ENCODE measurements at regions not wholly inside any gene's neighbourhood (a gene's known extent, or its start where the extent isn't known, plus 50 kb on each side); places are given as distances from the start of the nearest gene placed in this dataset.

DNA sequence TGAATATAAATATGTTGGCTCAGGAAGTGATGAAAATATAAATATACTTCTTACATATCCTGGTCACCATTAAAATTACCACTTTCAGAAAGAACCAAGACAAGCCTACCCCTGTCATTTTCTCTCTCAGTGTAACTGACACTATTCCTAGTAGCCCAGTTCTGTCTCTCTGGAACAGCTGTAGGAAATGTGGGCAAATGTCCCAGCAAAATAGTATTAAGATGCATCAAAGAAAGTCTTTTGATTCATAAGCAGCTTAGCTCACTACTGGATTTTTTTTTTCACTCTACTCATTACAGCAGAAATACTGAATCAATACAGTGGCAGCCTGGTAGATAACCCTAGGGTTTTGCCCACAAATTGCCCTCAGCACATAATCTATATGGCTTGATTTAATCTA is 290.9 kb downstream of the DNAJB9 start:
- H3K4me1 ChIP-seq (ENCODE audit: low read length): no peaks in the 10 kb centered on the region
- H3K4me3 ChIP-seq (ENCODE audit: low read length): no peak overlapping the region
- no peak overlapping the region for H3K9ac ChIP-seq (ENCODE audit: low read length)
- H3K27me3 ChIP-seq (replicated peaks; ENCODE audit: insufficient read depth, low read length): no peaks in the 10 kb centered on the region
- no peak for TF ChIP-seq EZH2 (optimal IDR thresholded peaks at IDR 0.05; ENCODE audit: low read depth, low read length)
- TF ChIP-seq, protein P1, sequence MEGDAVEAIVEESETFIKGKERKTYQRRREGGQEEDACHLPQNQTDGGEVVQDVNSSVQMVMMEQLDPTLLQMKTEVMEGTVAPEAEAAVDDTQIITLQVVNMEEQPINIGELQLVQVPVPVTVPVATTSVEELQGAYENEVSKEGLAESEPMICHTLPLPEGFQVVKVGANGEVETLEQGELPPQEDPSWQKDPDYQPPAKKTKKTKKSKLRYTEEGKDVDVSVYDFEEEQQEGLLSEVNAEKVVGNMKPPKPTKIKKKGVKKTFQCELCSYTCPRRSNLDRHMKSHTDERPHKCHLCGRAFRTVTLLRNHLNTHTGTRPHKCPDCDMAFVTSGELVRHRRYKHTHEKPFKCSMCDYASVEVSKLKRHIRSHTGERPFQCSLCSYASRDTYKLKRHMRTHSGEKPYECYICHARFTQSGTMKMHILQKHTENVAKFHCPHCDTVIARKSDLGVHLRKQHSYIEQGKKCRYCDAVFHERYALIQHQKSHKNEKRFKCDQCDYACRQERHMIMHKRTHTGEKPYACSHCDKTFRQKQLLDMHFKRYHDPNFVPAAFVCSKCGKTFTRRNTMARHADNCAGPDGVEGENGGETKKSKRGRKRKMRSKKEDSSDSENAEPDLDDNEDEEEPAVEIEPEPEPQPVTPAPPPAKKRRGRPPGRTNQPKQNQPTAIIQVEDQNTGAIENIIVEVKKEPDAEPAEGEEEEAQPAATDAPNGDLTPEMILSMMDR (IDR thresholded peaks at IDR 0.05; ENCODE audit: low read length): no peak
- TF ChIP-seq EZH2phosphoT487 (IDR thresholded peaks at IDR 0.05; ENCODE audit: low read length): no peak
- H3K9me2 ChIP-seq (replicated peaks; ENCODE audit: insufficient read depth, low read length): no peaks in the 10 kb centered on the region
- no peaks in the 10 kb centered on the region for H3K36me3 ChIP-seq (replicated peaks; ENCODE audit: insufficient read depth, low read length)
- no peaks in the 10 kb centered on the region for H3F3A ChIP-seq (ENCODE audit: insufficient read depth, low read length)
- H3K27ac ChIP-seq (ENCODE audit: low read length): no peak overlapping the region
- no peak overlapping the region for H2AFZ ChIP-seq (ENCODE audit: low read length)
- no peak overlapping the region for H3K4me2 ChIP-seq (ENCODE audit: low read depth, low read length)
- no peaks in the 10 kb centered on the region for H4K20me1 ChIP-seq (ENCODE audit: insufficient read depth, low read length)
- no peak for DNase-seq
- no peaks in the 10 kb centered on the region for H3K9me3 ChIP-seq (replicated peaks; ENCODE audit: insufficient read depth, low read length)
- H3K79me2 ChIP-seq (ENCODE audit: low read length): no peaks in the 10 kb centered on the region

- no peaks in the 10 kb centered on the region for H3K27me3 ChIP-seq (replicated peaks; ENCODE audit: insufficient read depth, low read length)
- DNase-seq: no peak
- H3K79me2 ChIP-seq (ENCODE audit: low read length): no peaks in the 10 kb centered on the region
- no peaks in the 10 kb centered on the region for H3F3A ChIP-seq (ENCODE audit: insufficient read depth, low read length)
- no peak overlapping the region for H3K4me2 ChIP-seq (ENCODE audit: low read depth, low read length)
- H3K27ac ChIP-seq (ENCODE audit: low read length): no peak overlapping the region
- H3K9me3 ChIP-seq (replicated peaks; ENCODE audit: insufficient read depth, low read length): no peaks in the 10 kb centered on the region
- no peak overlapping the region for H3K9ac ChIP-seq (ENCODE audit: low read length)
- no peak overlapping the region for H3K4me3 ChIP-seq (ENCODE audit: low read length)
- no peaks in the 10 kb centered on the region for H3K36me3 ChIP-seq (replicated peaks; ENCODE audit: insufficient read depth, low read length)
- no peaks in the 10 kb centered on the region for H3K4me1 ChIP-seq (ENCODE audit: low read length)
- TF ChIP-seq EZH2 (optimal IDR thresholded peaks at IDR 0.05; ENCODE audit: low read depth, low read length): no peak
- TF ChIP-seq, protein P1 (IDR thresholded peaks at IDR 0.05; ENCODE audit: low read length): no peak
- TF ChIP-seq EZH2phosphoT487 (IDR thresholded peaks at IDR 0.05; ENCODE audit: low read length): no peak
- H4K20me1 ChIP-seq (ENCODE audit: insufficient read depth, low read length): no peaks in the 10 kb centered on the region
- H3K9me2 ChIP-seq (replicated peaks; ENCODE audit: insufficient read depth, low read length): no peaks in the 10 kb centered on the region
- no peak overlapping the region for H2AFZ ChIP-seq (ENCODE audit: low read length)
These were observed 291.4 kb downstream of the DNAJB9 start for GRCh38 chr7:108861071-108861470.

GRCh38 chr7:108863227-108863848 is 293.7 kb downstream of the DNAJB9 start:
- H4K20me1 ChIP-seq (ENCODE audit: insufficient read depth, low read length): no peaks in the 10 kb centered on the region
- no peaks in the 10 kb centered on the region for H3K9me2 ChIP-seq (replicated peaks; ENCODE audit: insufficient read depth, low read length)
- no peak overlapping the region for H3K27ac ChIP-seq (ENCODE audit: low read length)
- H3K4me2 ChIP-seq (ENCODE audit: low read depth, low read length): no peak overlapping the region
- H3K27me3 ChIP-seq (replicated peaks; ENCODE audit: insufficient read depth, low read length): no peaks in the 10 kb centered on the region
- no peak overlapping the region for H2AFZ ChIP-seq (ENCODE audit: low read length)
- no peaks in the 10 kb centered on the region for H3F3A ChIP-seq (ENCODE audit: insufficient read depth, low read length)
- H3K9me3 ChIP-seq (replicated peaks; ENCODE audit: insufficient read depth, low read length): no peaks in the 10 kb centered on the region
- no peak overlapping the region for H3K9ac ChIP-seq (ENCODE audit: low read length)
- no peaks in the 10 kb centered on the region for H3K79me2 ChIP-seq (ENCODE audit: low read length)
- no peak for TF ChIP-seq EZH2 (optimal IDR thresholded peaks at IDR 0.05; ENCODE audit: low read depth, low read length)
- TF ChIP-seq, protein P1 (IDR thresholded peaks at IDR 0.05; ENCODE audit: low read length): no peak
- no peak for TF ChIP-seq EZH2phosphoT487 (IDR thresholded peaks at IDR 0.05; ENCODE audit: low read length)
- H3K4me3 ChIP-seq (ENCODE audit: low read length): no peak overlapping the region
- H3K4me1 ChIP-seq (ENCODE audit: low read length): no peaks in the 10 kb centered on the region
- H3K36me3 ChIP-seq (replicated peaks; ENCODE audit: insufficient read depth, low read length): no peaks in the 10 kb centered on the region
- no peak for DNase-seq

All from MM.1S (cell line).